ENCODE measurements at regions not wholly inside any gene's neighbourhood (a gene's known extent, or its start where the extent isn't known, plus 50 kb on each side); places are given as distances from the start of the nearest gene placed in this dataset.
"Not testable (repeated sequence)": the region's sequence is repeated elsewhere in the genome, so short reads cannot be mapped to it uniquely, and the experiment has no call there.

DNA sequence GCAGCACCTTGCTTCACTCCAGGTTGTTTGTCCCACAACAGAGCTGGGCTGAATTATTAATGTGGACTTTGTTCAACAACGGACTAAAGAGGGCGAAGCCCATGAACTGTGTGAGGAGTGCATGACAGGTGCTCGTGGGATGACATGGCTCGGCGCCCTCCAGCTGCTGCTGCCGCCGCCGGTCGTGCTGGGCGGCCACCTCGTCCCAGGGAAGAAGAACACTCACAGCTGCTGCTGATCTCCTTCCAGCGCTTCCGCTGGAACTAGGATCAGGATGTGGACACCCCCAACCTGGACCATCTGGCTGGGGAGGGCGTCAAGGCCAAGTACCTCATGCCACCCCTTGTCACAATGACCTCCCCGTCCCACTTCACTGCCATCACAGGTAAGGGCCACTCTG, 91.4 kb upstream of the FAM90A26 start:
- not testable (repeated sequence) for H2BK120ac ChIP-seq (ENCODE audit: low read depth, low read length); H2BK12ac ChIP-seq (ENCODE audit: low read length); H3K4me1 ChIP-seq (ENCODE audit: control insufficient read depth in 2 of 2, insufficient read depth in 1 of 2, low read depth in 1 of 2, low read length in 2 of 2); H2AK5ac ChIP-seq (ENCODE audit: low read depth, low read length); H3K27ac ChIP-seq (replicated peaks; ENCODE audit: low read length); H3K27me3 ChIP-seq (ENCODE audit: control insufficient read depth in 3 of 3, insufficient read depth in 3 of 3, low read depth in 1 of 3, low read length in 3 of 3); DNase-seq (ENCODE audit: low spot score); H2AFZ ChIP-seq (ENCODE audit: low read length); H3K36me3 ChIP-seq (replicated peaks in 1 of 2; ENCODE audit: control insufficient read depth in 2 of 2, insufficient read depth in 2 of 2, low read length in 2 of 2); H3K18ac ChIP-seq (ENCODE audit: low read length); H3K9ac ChIP-seq (ENCODE audit: low read depth, low read length, poor library complexity); H2BK15ac ChIP-seq (ENCODE audit: low read length); H3K14ac ChIP-seq (ENCODE audit: low read length); H3K4me3 ChIP-seq (ENCODE audit: low read length in 2 of 2); H3K4ac ChIP-seq (ENCODE audit: low read length); H4K91ac ChIP-seq (ENCODE audit: low read depth, low read length, poor library complexity); H4K8ac ChIP-seq (ENCODE audit: low read depth, low read length); H3K9me3 ChIP-seq (replicated peaks in 1 of 2; ENCODE audit: control insufficient read depth in 2 of 2, insufficient read depth in 1 of 2, low read depth in 1 of 2, low read length in 2 of 2); H3K4me2 ChIP-seq (ENCODE audit: insufficient read depth, low read length, poor library complexity, severe bottlenecking); H2BK5ac ChIP-seq (ENCODE audit: low read length); H3K23ac ChIP-seq (ENCODE audit: low read depth, low read length, poor library complexity); H3K79me1 ChIP-seq (ENCODE audit: low read depth, low read length)
- WGBS, 2 donors (ENCODE audit: extremely low coverage in 2 of 2, insufficient read length in 2 of 2, insufficient replicate concordance in 1 of 2), result no CpG with 5 or more reads among the region's 15 CpGs

DNA sequence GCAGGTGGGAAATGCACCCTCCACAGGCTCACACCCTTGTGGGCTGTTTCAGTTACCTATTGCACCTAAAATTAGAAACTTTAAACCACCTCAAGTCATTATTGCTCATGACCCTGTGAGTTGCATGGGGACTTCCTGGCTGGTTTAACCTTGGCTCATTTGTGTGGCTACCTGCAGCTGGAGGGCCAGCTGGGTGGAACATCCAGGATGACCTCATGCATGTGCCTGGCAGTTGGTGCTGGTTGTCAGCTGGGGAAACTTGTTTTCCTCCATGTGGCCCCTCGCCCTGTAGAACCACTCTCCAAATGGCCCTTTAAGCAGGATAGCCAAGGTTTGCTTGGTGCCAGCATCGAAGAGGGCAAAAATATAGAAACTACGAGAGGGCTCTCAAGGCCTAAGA, 93.2 kb upstream of the FAM90A26 start:
- not testable (repeated sequence) for H2BK15ac ChIP-seq (ENCODE audit: low read length); H3K4ac ChIP-seq (ENCODE audit: low read length); H3K9me3 ChIP-seq (replicated peaks in 1 of 2; ENCODE audit: control insufficient read depth in 2 of 2, insufficient read depth in 1 of 2, low read depth in 1 of 2, low read length in 2 of 2); H3K4me2 ChIP-seq (ENCODE audit: insufficient read depth, low read length, poor library complexity, severe bottlenecking); H3K18ac ChIP-seq (ENCODE audit: low read length); H3K4me1 ChIP-seq (ENCODE audit: control insufficient read depth in 2 of 2, insufficient read depth in 1 of 2, low read depth in 1 of 2, low read length in 2 of 2); H3K4me3 ChIP-seq (ENCODE audit: low read length in 2 of 2); H3K9ac ChIP-seq (ENCODE audit: low read depth, low read length, poor library complexity); H4K91ac ChIP-seq (ENCODE audit: low read depth, low read length, poor library complexity); H4K8ac ChIP-seq (ENCODE audit: low read depth, low read length); H2AFZ ChIP-seq (ENCODE audit: low read length); H3K27ac ChIP-seq (replicated peaks; ENCODE audit: low read length); H3K23ac ChIP-seq (ENCODE audit: low read depth, low read length, poor library complexity); H2AK5ac ChIP-seq (ENCODE audit: low read depth, low read length); H2BK5ac ChIP-seq (ENCODE audit: low read length); H3K79me1 ChIP-seq (ENCODE audit: low read depth, low read length); H3K27me3 ChIP-seq (ENCODE audit: control insufficient read depth in 3 of 3, insufficient read depth in 3 of 3, low read depth in 1 of 3, low read length in 3 of 3); DNase-seq (ENCODE audit: low spot score); H3K14ac ChIP-seq (ENCODE audit: low read length); H2BK12ac ChIP-seq (ENCODE audit: low read length); H3K36me3 ChIP-seq (replicated peaks in 1 of 2; ENCODE audit: control insufficient read depth in 2 of 2, insufficient read depth in 2 of 2, low read length in 2 of 2); H2BK120ac ChIP-seq (ENCODE audit: low read depth, low read length)
- WGBS, 2 donors (ENCODE audit: extremely low coverage in 2 of 2, insufficient read length in 2 of 2, insufficient replicate concordance in 1 of 2), result no CpG with 5 or more reads among the region's 3 CpGs

DNA sequence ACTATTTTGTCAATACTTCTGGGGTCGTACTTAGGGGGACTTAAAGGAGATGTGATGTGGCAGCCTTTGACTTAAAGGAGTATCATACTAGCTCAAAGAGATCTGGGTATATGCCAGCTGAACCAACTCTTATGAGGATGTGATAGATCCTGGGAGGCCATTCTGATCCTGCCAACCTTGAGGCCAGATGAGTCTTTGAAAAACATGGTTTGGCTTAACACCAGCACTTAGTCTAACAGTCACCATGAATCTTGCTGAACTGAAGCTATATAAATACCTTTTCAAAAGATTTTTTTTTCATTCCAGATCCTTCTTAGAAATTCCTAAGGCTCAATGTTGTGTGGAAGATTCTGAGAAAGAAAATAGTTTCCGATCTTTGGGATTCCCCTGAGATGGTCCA, 93.7 kb upstream of the FAM90A26 start:
- not testable (repeated sequence) for H3K9me3 ChIP-seq (replicated peaks in 1 of 2; ENCODE audit: control insufficient read depth in 2 of 2, insufficient read depth in 1 of 2, low read depth in 1 of 2, low read length in 2 of 2); H2BK120ac ChIP-seq (ENCODE audit: low read depth, low read length); DNase-seq (ENCODE audit: low spot score); H3K14ac ChIP-seq (ENCODE audit: low read length); H3K4ac ChIP-seq (ENCODE audit: low read length); H2BK12ac ChIP-seq (ENCODE audit: low read length); H3K79me1 ChIP-seq (ENCODE audit: low read depth, low read length); H3K18ac ChIP-seq (ENCODE audit: low read length); H3K4me1 ChIP-seq (ENCODE audit: control insufficient read depth in 2 of 2, insufficient read depth in 1 of 2, low read depth in 1 of 2, low read length in 2 of 2); H4K8ac ChIP-seq (ENCODE audit: low read depth, low read length); H2AK5ac ChIP-seq (ENCODE audit: low read depth, low read length); H3K27me3 ChIP-seq (ENCODE audit: control insufficient read depth in 3 of 3, insufficient read depth in 3 of 3, low read depth in 1 of 3, low read length in 3 of 3); H4K91ac ChIP-seq (ENCODE audit: low read depth, low read length, poor library complexity); H3K4me3 ChIP-seq (ENCODE audit: low read length in 2 of 2); H2BK15ac ChIP-seq (ENCODE audit: low read length); H2BK5ac ChIP-seq (ENCODE audit: low read length); H2AFZ ChIP-seq (ENCODE audit: low read length); H3K9ac ChIP-seq (ENCODE audit: low read depth, low read length, poor library complexity); H3K27ac ChIP-seq (replicated peaks; ENCODE audit: low read length); H3K4me2 ChIP-seq (ENCODE audit: insufficient read depth, low read length, poor library complexity, severe bottlenecking); H3K36me3 ChIP-seq (replicated peaks in 1 of 2; ENCODE audit: control insufficient read depth in 2 of 2, insufficient read depth in 2 of 2, low read length in 2 of 2); H3K23ac ChIP-seq (ENCODE audit: low read depth, low read length, poor library complexity)
- no CpG with 5 or more reads among the region's 2 CpGs for WGBS, 2 donors (ENCODE audit: extremely low coverage in 2 of 2, insufficient read length in 2 of 2, insufficient replicate concordance in 1 of 2)

DNA sequence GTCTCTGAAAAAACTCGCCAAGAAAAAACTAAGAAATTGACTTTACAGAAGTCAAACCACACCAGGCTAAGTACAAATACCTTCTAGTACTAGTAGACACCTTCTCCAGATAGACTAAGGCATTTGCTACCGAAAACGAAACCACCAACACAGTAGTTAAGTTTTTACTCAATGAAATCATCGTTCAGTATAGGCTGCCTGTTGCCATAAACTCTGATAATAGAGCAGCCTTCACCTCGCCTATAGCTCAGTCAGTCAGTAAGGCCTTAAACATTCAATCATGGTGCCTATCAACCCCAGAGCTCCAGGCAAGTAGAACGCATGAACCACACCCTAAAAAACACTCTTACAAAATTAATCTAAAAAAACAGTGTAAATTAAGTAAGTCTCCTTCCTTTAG, 96.8 kb upstream of the FAM90A26 start:
- not testable (repeated sequence) for H2BK120ac ChIP-seq (ENCODE audit: low read depth, low read length); H3K18ac ChIP-seq (ENCODE audit: low read length); H3K23ac ChIP-seq (ENCODE audit: low read depth, low read length, poor library complexity); H4K91ac ChIP-seq (ENCODE audit: low read depth, low read length, poor library complexity); H2AFZ ChIP-seq (ENCODE audit: low read length); DNase-seq (ENCODE audit: low spot score); H3K4me2 ChIP-seq (ENCODE audit: insufficient read depth, low read length, poor library complexity, severe bottlenecking); H2BK15ac ChIP-seq (ENCODE audit: low read length); H4K8ac ChIP-seq (ENCODE audit: low read depth, low read length); H3K27ac ChIP-seq (replicated peaks; ENCODE audit: low read length); H2BK12ac ChIP-seq (ENCODE audit: low read length); H3K9ac ChIP-seq (ENCODE audit: low read depth, low read length, poor library complexity); H2AK5ac ChIP-seq (ENCODE audit: low read depth, low read length); H3K27me3 ChIP-seq (ENCODE audit: control insufficient read depth in 3 of 3, insufficient read depth in 3 of 3, low read depth in 1 of 3, low read length in 3 of 3); H3K79me1 ChIP-seq (ENCODE audit: low read depth, low read length); H3K4me1 ChIP-seq (ENCODE audit: control insufficient read depth in 2 of 2, insufficient read depth in 1 of 2, low read depth in 1 of 2, low read length in 2 of 2); H3K36me3 ChIP-seq (replicated peaks in 1 of 2; ENCODE audit: control insufficient read depth in 2 of 2, insufficient read depth in 2 of 2, low read length in 2 of 2); H3K4me3 ChIP-seq (ENCODE audit: low read length in 2 of 2); H2BK5ac ChIP-seq (ENCODE audit: low read length); H3K14ac ChIP-seq (ENCODE audit: low read length); H3K4ac ChIP-seq (ENCODE audit: low read length); H3K9me3 ChIP-seq (replicated peaks in 1 of 2; ENCODE audit: control insufficient read depth in 2 of 2, insufficient read depth in 1 of 2, low read depth in 1 of 2, low read length in 2 of 2)
- WGBS, 2 donors (ENCODE audit: extremely low coverage in 2 of 2, insufficient read length in 2 of 2, insufficient replicate concordance in 1 of 2), result no CpG with 5 or more reads among the region's 6 CpGs
